ENCODE measurements at regions not wholly inside any gene's neighbourhood (a gene's known extent, or its start where the extent isn't known, plus 50 kb on each side); places are given as distances from the start of the nearest gene placed in this dataset.

DNA sequence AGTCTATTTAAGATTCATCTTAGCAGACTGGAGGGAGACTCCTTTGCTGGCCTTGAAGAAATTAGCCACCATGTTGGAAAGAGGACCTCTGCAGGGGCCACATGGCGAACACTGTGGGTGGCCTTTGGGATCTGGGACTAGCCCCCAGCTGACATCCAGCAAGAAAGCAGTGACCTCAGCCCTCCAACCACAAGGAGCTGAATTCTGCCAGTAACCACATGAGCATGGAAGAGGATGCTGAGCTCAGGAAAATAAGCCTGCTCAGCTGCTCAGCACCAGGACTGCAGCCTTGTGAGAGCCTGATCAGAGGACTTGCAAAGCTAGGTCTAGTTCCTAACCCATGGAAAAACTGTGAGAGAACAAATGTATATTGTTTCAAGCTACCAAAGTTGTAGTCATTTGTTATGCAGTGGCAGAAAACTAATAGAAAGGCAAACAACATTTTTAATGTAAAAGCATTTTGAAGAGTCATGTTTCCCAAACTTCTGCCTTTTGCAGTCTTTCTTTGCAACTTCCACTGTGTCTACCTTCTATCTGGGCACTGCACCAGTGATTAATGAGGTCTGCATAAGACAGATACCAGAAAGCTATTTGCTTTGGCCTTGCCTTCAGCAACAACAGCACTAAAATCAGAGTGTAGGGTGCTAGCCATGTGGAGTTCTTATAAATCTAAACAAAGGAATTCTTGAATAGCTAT is 183.7 kb downstream of the FGFR2 start:
- FAIRE-seq, result no peak
- DNase-seq (ENCODE audit: insufficient read length, low spot score), result no peak
- TF ChIP-seq, protein P1, sequence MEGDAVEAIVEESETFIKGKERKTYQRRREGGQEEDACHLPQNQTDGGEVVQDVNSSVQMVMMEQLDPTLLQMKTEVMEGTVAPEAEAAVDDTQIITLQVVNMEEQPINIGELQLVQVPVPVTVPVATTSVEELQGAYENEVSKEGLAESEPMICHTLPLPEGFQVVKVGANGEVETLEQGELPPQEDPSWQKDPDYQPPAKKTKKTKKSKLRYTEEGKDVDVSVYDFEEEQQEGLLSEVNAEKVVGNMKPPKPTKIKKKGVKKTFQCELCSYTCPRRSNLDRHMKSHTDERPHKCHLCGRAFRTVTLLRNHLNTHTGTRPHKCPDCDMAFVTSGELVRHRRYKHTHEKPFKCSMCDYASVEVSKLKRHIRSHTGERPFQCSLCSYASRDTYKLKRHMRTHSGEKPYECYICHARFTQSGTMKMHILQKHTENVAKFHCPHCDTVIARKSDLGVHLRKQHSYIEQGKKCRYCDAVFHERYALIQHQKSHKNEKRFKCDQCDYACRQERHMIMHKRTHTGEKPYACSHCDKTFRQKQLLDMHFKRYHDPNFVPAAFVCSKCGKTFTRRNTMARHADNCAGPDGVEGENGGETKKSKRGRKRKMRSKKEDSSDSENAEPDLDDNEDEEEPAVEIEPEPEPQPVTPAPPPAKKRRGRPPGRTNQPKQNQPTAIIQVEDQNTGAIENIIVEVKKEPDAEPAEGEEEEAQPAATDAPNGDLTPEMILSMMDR (IDR thresholded peaks at IDR 0.05; ENCODE audit: insufficient read depth, missing control alignments), result no peak

DNA sequence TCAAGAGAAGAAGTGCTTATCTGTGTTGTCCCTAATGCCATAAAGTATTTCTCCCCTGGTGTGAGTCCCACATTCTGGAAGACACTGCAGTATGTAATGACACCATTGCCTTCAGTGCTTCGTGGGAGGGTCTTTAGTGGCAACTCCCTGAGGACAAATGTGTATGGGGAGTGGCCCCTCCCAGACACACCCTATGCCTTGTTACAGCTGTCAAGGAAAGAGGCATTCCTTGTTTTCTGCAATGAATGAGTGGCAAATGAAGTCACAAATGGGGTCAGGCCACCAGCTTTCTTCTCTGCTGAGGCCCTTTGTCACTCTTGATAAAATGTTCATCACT is 183.2 kb downstream of the FGFR2 start:
- DNase-seq (ENCODE audit: insufficient read length, low spot score) (no peak), FAIRE-seq (no peak)
- TF ChIP-seq, protein P1 (IDR thresholded peaks at IDR 0.05; ENCODE audit: insufficient read depth, missing control alignments), result no peak

DNA sequence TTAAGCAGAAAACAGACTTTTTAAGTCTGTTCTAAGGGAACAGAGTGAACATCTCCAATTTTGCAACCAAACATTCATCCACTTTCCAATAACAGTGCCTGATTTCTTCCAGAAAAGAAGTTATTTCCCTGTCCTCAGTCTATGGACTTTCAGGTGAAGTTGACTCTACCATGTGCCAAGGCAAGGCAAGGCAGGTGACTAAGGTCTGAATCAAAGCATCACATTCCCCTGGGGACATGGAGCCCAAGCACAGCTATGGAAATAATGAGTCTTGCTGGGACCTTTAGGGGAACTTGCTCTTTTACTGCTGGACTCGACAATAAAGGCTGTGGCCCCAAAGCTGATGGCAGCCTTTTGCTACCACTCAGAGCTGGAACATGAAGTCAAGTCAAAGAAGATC is 182.2 kb downstream of the FGFR2 start:
- FAIRE-seq, result no peak
- TF ChIP-seq, protein P1 (IDR thresholded peaks at IDR 0.05; ENCODE audit: insufficient read depth, missing control alignments), result no peak
- no peak for DNase-seq (ENCODE audit: insufficient read length, low spot score)

DNA sequence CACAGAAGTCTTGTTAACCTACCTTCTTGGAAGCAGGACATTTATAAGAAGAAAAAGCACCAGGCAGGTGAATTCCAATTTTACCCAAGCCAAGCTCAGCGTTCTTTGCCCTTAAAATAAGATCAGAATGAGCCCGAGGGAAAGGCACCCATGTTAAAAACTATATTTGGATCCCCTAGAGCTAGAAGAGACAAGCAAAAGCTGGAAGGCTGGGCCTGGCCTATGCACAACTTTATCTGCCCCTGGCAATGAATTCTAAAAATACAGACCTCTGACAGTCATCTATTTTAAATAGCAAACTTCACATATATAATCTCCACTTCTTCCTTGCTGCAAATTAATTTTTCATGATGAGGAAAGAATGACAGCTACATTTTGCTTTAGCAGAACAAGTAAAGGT is 180.9 kb downstream of the FGFR2 start:
- no peak for DNase-seq (ENCODE audit: insufficient read length, low spot score)
- FAIRE-seq, result no peak
- TF ChIP-seq, protein P1 (IDR thresholded peaks at IDR 0.05; ENCODE audit: insufficient read depth, missing control alignments), result no peak

DNA sequence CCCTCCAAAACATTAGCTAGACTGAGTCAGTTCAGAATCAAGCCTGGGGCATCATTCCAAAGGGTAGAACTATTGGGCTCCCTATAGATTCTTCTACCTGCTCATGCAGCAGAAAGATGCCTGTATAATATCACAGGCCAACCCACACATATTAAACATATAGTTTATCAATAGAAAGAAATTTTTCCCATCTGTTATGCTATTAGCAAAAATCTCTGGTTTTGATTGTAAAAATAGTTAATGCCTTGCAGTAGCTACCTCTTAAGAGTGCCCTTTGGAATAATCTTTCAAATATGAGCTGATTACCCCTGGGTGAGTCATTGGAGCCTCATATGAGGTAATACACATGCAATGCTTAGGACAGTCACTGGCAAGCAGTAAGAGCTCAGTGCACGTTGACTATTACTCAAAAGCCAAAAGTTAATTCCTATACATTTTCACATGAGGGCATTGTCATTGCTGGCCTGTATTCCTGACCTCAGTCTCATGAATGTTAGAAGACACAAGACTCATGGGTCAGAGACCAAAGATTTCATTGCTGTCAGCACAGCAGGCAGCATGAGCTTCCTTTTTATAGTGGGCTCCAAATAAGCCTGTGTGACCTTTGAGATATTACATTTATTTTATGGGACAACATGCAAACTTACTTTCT is 180.0 kb downstream of the FGFR2 start:
- TF ChIP-seq, protein P1 (IDR thresholded peaks at IDR 0.05; ENCODE audit: insufficient read depth, missing control alignments), result no peak
- FAIRE-seq (no peak), DNase-seq (ENCODE audit: insufficient read length, low spot score) (no peak)

DNA sequence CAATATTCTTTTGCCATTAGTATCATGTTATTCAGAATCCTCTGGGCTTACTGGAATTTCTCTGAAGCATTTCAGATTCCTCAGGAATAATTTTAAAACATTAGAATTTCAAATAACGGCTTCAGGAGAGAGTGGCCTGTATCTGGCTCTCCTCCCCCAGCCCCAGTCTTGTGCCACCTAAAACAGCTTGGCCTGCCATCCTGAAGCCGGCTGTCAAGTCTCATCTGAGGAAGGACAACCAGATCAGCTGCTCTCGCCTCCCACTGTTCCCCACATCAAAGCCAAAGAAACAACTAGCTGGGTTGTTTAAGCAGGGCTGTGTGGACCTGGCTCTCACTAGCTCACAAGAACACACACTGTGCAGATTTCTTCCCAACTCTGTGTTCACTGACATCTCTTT is 178.2 kb downstream of the FGFR2 start:
- TF ChIP-seq, protein P1 (IDR thresholded peaks at IDR 0.05; ENCODE audit: insufficient read depth, missing control alignments), result no peak
- no peak for FAIRE-seq
- no peak for DNase-seq (ENCODE audit: insufficient read length, low spot score)

DNA sequence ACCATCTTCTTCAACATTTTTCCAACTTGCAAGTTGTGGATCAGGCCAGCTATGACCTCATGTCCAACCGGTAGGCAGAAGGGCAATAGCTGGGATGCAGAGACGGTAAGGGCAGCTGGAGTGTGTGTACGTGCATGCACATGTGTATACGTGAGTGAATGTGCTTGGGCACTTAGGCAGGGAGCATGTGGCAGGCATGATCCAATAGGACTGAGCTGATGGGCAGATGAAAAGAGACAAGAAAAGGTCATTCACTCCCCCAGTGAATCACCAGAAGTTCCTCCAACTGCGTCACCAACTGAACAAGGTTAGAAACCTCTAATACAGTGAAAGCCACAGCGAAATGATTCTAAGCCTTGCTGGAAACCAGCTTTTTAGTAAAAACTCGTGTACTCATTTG is 176.1 kb downstream of the FGFR2 start:
- TF ChIP-seq, protein P1 (IDR thresholded peaks at IDR 0.05; ENCODE audit: insufficient read depth, missing control alignments), result no peak
- FAIRE-seq (no peak), DNase-seq (ENCODE audit: insufficient read length, low spot score) (no peak)
